Heart left ventricle (tissue), 16 donors: ENCODE measurements at regions not wholly inside any gene's neighbourhood (a gene's known extent, or its start where the extent isn't known, plus 50 kb on each side); places are given as distances from the start of the nearest gene placed in this dataset.

ENCODE experiments used
- ATAC-seq, 4 donors: fragments of 200-7000 bp; cut with Tn5 transposase; one replicate each; pipeline ENCODE4 v1.9.1; 2020 to 2022; ENCODE audit warnings: moderate library complexity in 4 of 4, mild to moderate bottlenecking in 3 of 4, moderate number of reproducible peaks in 1 of 4
- DNase-seq, 5 donors: peaks; one replicate each; pipeline ENCODE4 v3.0.0-alpha.2; 2020
- H3K27ac ChIP-seq, 12 donors: fragments of 200-600 bp; sonication (generic) in 4 of 12; one replicate each; pipeline versions ENCODE4 v1.5.0 to v1.8.0; 2016 to 2022; ENCODE audit warnings: mild to moderate bottlenecking in 2 of 12
- H3K27me3 ChIP-seq, 9 donors: fragments of 200-600 bp; sonication (generic) in 2 of 9; one replicate each; pipeline versions ENCODE4 v1.5.1 to v1.8.0; 2016 to 2022; ENCODE audit warnings: mild to moderate bottlenecking in 3 of 9
- H3K36me3 ChIP-seq, 9 donors: fragments of 200-600 bp; sonication (generic) in 2 of 9; one replicate each; pipeline versions ENCODE4 v1.5.0 to v1.8.0; 2018 to 2022; ENCODE audit warnings: mild to moderate bottlenecking in 2 of 9
- H3K4me1 ChIP-seq, 12 donors: fragments of 200-600 bp; sonication (generic) in 4 of 12; one replicate each; pipeline versions ENCODE4 v1.5.0 to v1.8.0; 2016 to 2022; ENCODE audit warnings: mild to moderate bottlenecking in 3 of 12
- H3K4me3 ChIP-seq, 12 donors: fragments of 200-600 bp; sonication (generic) in 4 of 12; one replicate each; pipeline versions ENCODE4 v1.5.0 to v1.8.0; 2017 to 2022; ENCODE audit warnings: mild to moderate bottlenecking in 9 of 12, moderate library complexity in 4 of 12
- H3K9me3 ChIP-seq, 12 donors: fragments of 200-600 bp; sonication (generic) in 4 of 12; one replicate each; pipeline versions ENCODE4 v1.5.0 to v1.8.0; 2016 to 2022; ENCODE audit warnings: mild to moderate bottlenecking in 1 of 12
- POLR2A ChIP-seq, 2 donors: fragments of 450-650 bp; IDR thresholded peaks; one replicate each; pipeline ENCODE4 v1.6.1; 2017; ENCODE audit warnings: antibody characterized with exemption in 2 of 2, mild to moderate bottlenecking in 2 of 2, moderate library complexity in 2 of 2
- WGBS, 4 donors: extraction: QIAGEN DNeasy Blood & Tissue Kit in 2 of 4; methylation state at CpG; one replicate each; pipeline versions ENCODE4 v1.1.5 to v1.1.7; 2013 to 2018; 5-methylcytosine and 5-hydroxymethylcytosine counted together
- intact Hi-C, 10 donors: fragments of 100-400 bp; cut with DNase I; formaldehyde crosslinking; loops; one replicate each; pipeline versions ENCODE4 v1.11.1 to v1.14.2; 2022
- TF ChIP-seq, protein P1 (sequence below), 12 donors: fragments of 200-600 bp; sonication (generic) in 4 of 12; IDR thresholded peaks; one replicate each; pipeline versions ENCODE4 v1.5.0 to v1.8.0; 2018 to 2022; ENCODE audit warnings: antibody characterized with exemption in 12 of 12, mild to moderate bottlenecking in 5 of 12
- donor health status: ischemic (EF 13 %, LVEDD 7.1; RV severe dilation, severe dysfunction).
- donor health status: healthy with polysubstance abuse.
- donor health status: DM: no; HTN: yes; CAD: no.
- donor health status: DM: no; HTN: no; CAD: no.
- donor health status: ischemic (EF 25% LVEDD 6.9; RV normal size, moderate dysfunction).
- donor health status: ischemic (EF 25% LVEDD 5.7; RV mildly dilated, moderate dysfunction).
- donor health status: healthy.
- donor health status: DM: yes; HTN: yes; CAD: no.
- donor health status: ischemic (EF 35%, LVEDD 5.7; RV mildly dilated, moderate dysfunction).
- donor health status: nonischemic (EF 11% LVEDD 7.7; RV severe dilation, severe dysfunction).
- donor health status: DM: yes; HTN: yes; CAD: no.
- donor health status: PGD.
- donor health status: ischemic (EF 29% LVEDD 5.4; RV normal size, mild dysfunction).
- donor health status: nonischemic (EF 23%, LVEDD 6.1; RV moderate dilation, normal function).

GRCh38 chr6:920512-920911 lies 227.6 kb upstream of the EXOC2 start:
- DNase-seq (no peak), ATAC-seq (no peak)
- WGBS, 4 donors, result 86% methylated on average over 8 to 9 of the region's 9 CpGs
- H3K4me3 ChIP-seq, result no peak overlapping the region
- H3K27ac ChIP-seq, result no peak overlapping the region
- intact Hi-C loops, result no loop called here
- H3K36me3 ChIP-seq, result no peaks in the 10 kb centered on the region
- no peaks in the 10 kb centered on the region for H3K4me1 ChIP-seq
- H3K9me3 ChIP-seq, result peaks cover 0 to 26% (median 16%) of the 10 kb centered on the region in 12 donors
- TF ChIP-seq, protein P1, sequence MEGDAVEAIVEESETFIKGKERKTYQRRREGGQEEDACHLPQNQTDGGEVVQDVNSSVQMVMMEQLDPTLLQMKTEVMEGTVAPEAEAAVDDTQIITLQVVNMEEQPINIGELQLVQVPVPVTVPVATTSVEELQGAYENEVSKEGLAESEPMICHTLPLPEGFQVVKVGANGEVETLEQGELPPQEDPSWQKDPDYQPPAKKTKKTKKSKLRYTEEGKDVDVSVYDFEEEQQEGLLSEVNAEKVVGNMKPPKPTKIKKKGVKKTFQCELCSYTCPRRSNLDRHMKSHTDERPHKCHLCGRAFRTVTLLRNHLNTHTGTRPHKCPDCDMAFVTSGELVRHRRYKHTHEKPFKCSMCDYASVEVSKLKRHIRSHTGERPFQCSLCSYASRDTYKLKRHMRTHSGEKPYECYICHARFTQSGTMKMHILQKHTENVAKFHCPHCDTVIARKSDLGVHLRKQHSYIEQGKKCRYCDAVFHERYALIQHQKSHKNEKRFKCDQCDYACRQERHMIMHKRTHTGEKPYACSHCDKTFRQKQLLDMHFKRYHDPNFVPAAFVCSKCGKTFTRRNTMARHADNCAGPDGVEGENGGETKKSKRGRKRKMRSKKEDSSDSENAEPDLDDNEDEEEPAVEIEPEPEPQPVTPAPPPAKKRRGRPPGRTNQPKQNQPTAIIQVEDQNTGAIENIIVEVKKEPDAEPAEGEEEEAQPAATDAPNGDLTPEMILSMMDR (IDR thresholded peaks at IDR 0.05), result no peak
- TF ChIP-seq POLR2A (IDR thresholded peaks at IDR 0.05), result no peak
- peaks cover 0 to 21% (median 3%) of the 10 kb centered on the region in 9 donors for H3K27me3 ChIP-seq

GRCh38 chr6:919500-919899 lies 226.6 kb upstream of the EXOC2 start:
- Histone ChIP-seq H3K27me3 (peaks cover 0 to 18% (median 2%) of the 10 kb centered on the region in 9 donors), H3K27ac (no peak overlapping the region), H3K4me1 (no peaks in the 10 kb centered on the region), H3K36me3 (no peaks in the 10 kb centered on the region), H3K4me3 (no peak overlapping the region), H3K9me3 (peaks cover 0 to 26% (median 16%) of the 10 kb centered on the region in 12 donors)
- WGBS, 4 donors, result 62 to 67% (median 62%) methylated on average over 1 of the region's 1 CpG
- DNase-seq, result no peak
- no peak for ATAC-seq
- TF ChIP-seq POLR2A (IDR thresholded peaks at IDR 0.05), result no peak
- TF ChIP-seq, protein P1 (IDR thresholded peaks at IDR 0.05), result no peak
- intact Hi-C loops, result loop anchor here in 4 of 10 donors (10.0 kb wide), 2 partner anchors 455 to 465 kb away; partner anchors contain the start of gene FOXF2 (in 3 of the 4)

DNA sequence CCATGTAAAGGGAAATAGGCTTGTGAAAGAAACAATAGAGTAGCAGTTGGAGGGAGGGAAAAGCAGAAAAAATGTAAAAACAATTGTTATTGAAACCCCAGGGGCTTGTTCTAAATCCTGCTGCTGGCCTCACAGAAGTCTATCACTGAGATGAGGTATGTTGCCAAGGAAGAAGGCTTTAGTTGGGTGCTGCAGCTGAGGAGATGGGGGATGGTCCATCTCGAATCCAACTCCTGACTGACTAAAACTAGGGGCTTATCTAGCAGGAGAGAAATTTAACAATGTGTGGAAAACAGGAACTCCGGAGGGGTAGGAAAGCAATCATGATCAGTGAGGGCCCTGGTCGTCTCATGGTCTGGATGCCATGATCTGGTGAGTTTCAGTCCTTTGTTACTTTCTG lies 225.0 kb upstream of the EXOC2 start:
- no peak for TF ChIP-seq POLR2A (IDR thresholded peaks at IDR 0.05)
- TF ChIP-seq, protein P1 (IDR thresholded peaks at IDR 0.05), result no peak
- ATAC-seq, result no peak
- intact Hi-C loops, result loop anchor here in 4 of 10 donors (10.0 kb wide), 2 partner anchors 457 to 467 kb away; partner anchors contain the start of gene FOXF2 (in 3 of the 4)
- WGBS, 4 donors, result 68 to 79% (median 70%) methylated on average over 3 of the region's 3 CpGs
- no peaks in the 10 kb centered on the region for H3K4me1 ChIP-seq
- peaks cover 0 to 26% (median 16%) of the 10 kb centered on the region in 12 donors for H3K9me3 ChIP-seq
- no peak overlapping the region for H3K4me3 ChIP-seq
- peaks cover 0 to 26% (median 2%) of the 10 kb centered on the region in 9 donors for H3K27me3 ChIP-seq
- H3K27ac ChIP-seq, result no peak overlapping the region
- no peaks in the 10 kb centered on the region for H3K36me3 ChIP-seq
- DNase-seq, result no peak

DNA sequence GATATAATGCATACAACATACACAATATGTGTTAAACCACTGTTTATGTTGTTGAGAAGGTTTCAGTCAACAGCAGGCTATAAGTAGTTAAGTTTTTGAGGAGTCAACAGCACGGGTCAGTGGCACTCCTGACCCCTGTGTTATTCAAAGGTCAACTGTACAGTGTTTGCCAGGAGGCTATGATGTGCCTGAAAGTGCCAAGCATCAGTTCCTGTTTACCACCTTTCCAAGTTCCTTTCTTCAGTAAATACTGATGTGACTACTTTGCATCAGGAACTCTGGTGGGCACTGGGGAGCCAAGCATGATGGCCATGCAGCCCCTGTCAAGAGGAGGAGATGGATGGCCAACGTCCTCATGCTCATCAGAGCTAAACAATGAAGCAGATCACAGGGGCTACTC lies 224.4 kb upstream of the EXOC2 start:
- Histone ChIP-seq H3K27ac (no peak overlapping the region), H3K27me3 (peaks cover 0 to 29% (median 2%) of the 10 kb centered on the region in 9 donors), H3K36me3 (no peaks in the 10 kb centered on the region), H3K4me1 (no peaks in the 10 kb centered on the region), H3K4me3 (no peak overlapping the region), H3K9me3 (peaks cover 0 to 26% (median 16%) of the 10 kb centered on the region in 12 donors)
- no peak for DNase-seq
- no peak for ATAC-seq
- no peak for TF ChIP-seq POLR2A (IDR thresholded peaks at IDR 0.05)
- TF ChIP-seq, protein P1 (IDR thresholded peaks at IDR 0.05), result no peak
- intact Hi-C loops, result loop anchor here in 4 of 10 donors (10.0 kb wide), 2 partner anchors 458 to 468 kb away; partner anchors contain the start of gene FOXF2 (in 3 of the 4)
- WGBS, 4 donors, result 31 to 39% (median 36%) methylated on average over 2 of the region's 2 CpGs
